VCaP (cell line): ENCODE measurements at regions not wholly inside any gene's neighbourhood (a gene's known extent, or its start where the extent isn't known, plus 50 kb on each side); places are given as distances from the start of the nearest gene placed in this dataset.

Source experiments
- H3K27ac ChIP-seq: fragments of 450-650 bp; 2 replicates; pipeline ENCODE4 v1.5.1; 2017
- CTCF ChIP-seq: fragments of 450-650 bp; conservative IDR thresholded peaks from 2 replicates; pipeline ENCODE4 v1.5.1; 2017; ENCODE audit warnings: mild to moderate bottlenecking, moderate library complexity

GRCh38 chr21:21632926-21633325, 634.7 kb downstream of the NCAM2 start:
- H3K27ac ChIP-seq, result no peak overlapping the region
- no peak for TF ChIP-seq CTCF

- H3K27ac ChIP-seq, result no peak overlapping the region
- TF ChIP-seq CTCF, result no peak
These were observed 663.5 kb downstream of the NCAM2 start for GRCh38 chr21:21661741-21662140.

- TF ChIP-seq CTCF, result no peak
- H3K27ac ChIP-seq, result no peak overlapping the region
These were observed 664.6 kb downstream of the NCAM2 start for GRCh38 chr21:21662776-21663175.

- no peak for TF ChIP-seq CTCF
- H3K27ac ChIP-seq, result no peak overlapping the region
These were observed 666.7 kb downstream of the NCAM2 start for GRCh38 chr21:21664871-21665270.

- no peak for TF ChIP-seq CTCF
- H3K27ac ChIP-seq, result no peak overlapping the region
These were observed 668.5 kb downstream of the NCAM2 start for GRCh38 chr21:21666689-21667088.

GRCh38 chr21:21668198-21668597, 670.0 kb downstream of the NCAM2 start:
- H3K27ac ChIP-seq, result no peak overlapping the region
- TF ChIP-seq CTCF, result no peak

- no peak for TF ChIP-seq CTCF
These were observed 675.8 kb downstream of the NCAM2 start for GRCh38 chr21:21673959-21674358.

GRCh38 chr21:21675601-21676000, 677.4 kb downstream of the NCAM2 start:
- no peak overlapping the region for H3K27ac ChIP-seq
- TF ChIP-seq CTCF, result no peak

More at GRCh38 chr21:21673959-21674358, 675.8 kb downstream of the NCAM2 start:
- no peak overlapping the region for H3K27ac ChIP-seq
